GM13977 (cell line): ENCODE measurements at regions not wholly inside any gene's neighbourhood (a gene's known extent, or its start where the extent isn't known, plus 50 kb on each side); places are given as distances from the start of the nearest gene placed in this dataset.

ENCODE experiments used
- DNase-seq: peaks from one replicate; pipeline ENCODE4 v3.0.0; 2012; ENCODE audit warnings: low spot score
- CTCF ChIP-seq: IDR thresholded peaks from 2 replicates; pipeline ENCODE4 v1.5.1; 2012; ENCODE audit warnings: mild to moderate bottlenecking, control low read depth; ENCODE audit not compliant: insufficient read depth; ENCODE audit errors: extremely low read depth, missing control alignments
- in situ Hi-C: fragments of 300-500 bp; cut with MboI; formaldehyde crosslinking; loops from one replicate; pipeline ENCODE4 v1.12.0; 2022; ENCODE audit warnings: low sequenced_read_pairs, low pct_unique_long_range_greater_than_20kb, mixed read lengths, inconsistent platforms; ENCODE audit not compliant: unreplicated experiment

- TF ChIP-seq CTCF = no peak
- in situ Hi-C loops = no loop called here
- no peak for DNase-seq
These were observed 117.9 kb downstream of the CYLD start for GRCh38 chr16:50859628-50860360.

- in situ Hi-C loops = no loop called here
- no peak for TF ChIP-seq CTCF
- no peak for DNase-seq
These were observed 117.2 kb downstream of the CYLD start for GRCh38 chr16:50858877-50859627.

GRCh38 chr16:50858376-50858775 lies 116.5 kb downstream of the CYLD start:
- no peak for TF ChIP-seq CTCF
- in situ Hi-C loops = no loop called here
- DNase-seq = no peak

- no peak for DNase-seq
- no peak for TF ChIP-seq CTCF
- in situ Hi-C loops = no loop called here
These were observed 116.0 kb downstream of the CYLD start for GRCh38 chr16:50857881-50858280.

GRCh38 chr16:50856991-50857390 lies 115.1 kb downstream of the CYLD start:
- in situ Hi-C loops = no loop called here
- no peak for DNase-seq
- no peak for TF ChIP-seq CTCF

GRCh38 chr16:50853329-50853728 lies 111.4 kb downstream of the CYLD start:
- no peak for TF ChIP-seq CTCF
- in situ Hi-C loops = no loop called here
- DNase-seq = no peak
